ENCODE measurements at regions not wholly inside any gene's neighbourhood (a gene's known extent, or its start where the extent isn't known, plus 50 kb on each side); places are given as distances from the start of the nearest gene placed in this dataset.

DNA sequence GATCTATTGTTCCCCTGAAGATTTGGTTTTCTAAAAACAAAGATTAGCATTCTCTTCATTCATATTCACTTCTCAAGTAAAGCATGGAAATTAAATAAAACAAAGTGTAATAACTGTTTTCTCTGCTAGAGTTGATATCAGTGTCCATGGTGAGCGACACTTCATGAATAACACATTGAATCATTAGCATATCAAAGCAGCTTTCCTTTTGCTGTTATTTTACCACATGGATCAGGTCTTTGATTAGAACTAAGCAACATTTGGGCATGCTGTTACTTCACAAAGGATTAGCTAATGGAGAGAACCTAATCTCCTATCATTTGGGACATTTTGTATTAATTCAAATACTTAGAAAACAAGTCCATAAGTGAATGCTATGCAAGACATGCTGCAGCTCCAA is 368.8 kb upstream of the CDH19 start:
- peaks cover 0 to 19% of the 10 kb centered on the region in 2 donors for H3K4me1 ChIP-seq (ENCODE audit: control insufficient read depth in 2 of 2, insufficient read depth in 1 of 2, low read depth in 1 of 2, low read length in 2 of 2)
- H3K9ac ChIP-seq (ENCODE audit: low read depth, low read length, poor library complexity): no peak overlapping the region
- no peak overlapping the region for H3K14ac ChIP-seq (ENCODE audit: low read length)
- H2AFZ ChIP-seq (ENCODE audit: low read length): peak overlapping the region; percentile 73
- no peak overlapping the region for H3K18ac ChIP-seq (ENCODE audit: low read length)
- H3K9me3 ChIP-seq (replicated peaks in 1 of 2; ENCODE audit: control insufficient read depth in 2 of 2, insufficient read depth in 1 of 2, low read depth in 1 of 2, low read length in 2 of 2): no peaks in the 10 kb centered on the region
- H2BK5ac ChIP-seq (ENCODE audit: low read length): no peak overlapping the region
- no peak overlapping the region for H3K4me2 ChIP-seq (ENCODE audit: insufficient read depth, low read length, poor library complexity, severe bottlenecking)
- H3K79me1 ChIP-seq (ENCODE audit: low read depth, low read length): no peaks in the 10 kb centered on the region
- H3K23ac ChIP-seq (ENCODE audit: low read depth, low read length, poor library complexity): no peak overlapping the region
- H2AK5ac ChIP-seq (ENCODE audit: low read depth, low read length): no peak overlapping the region
- no CpG with 5 or more reads among the region's 1 CpG for WGBS, 2 donors (ENCODE audit: extremely low coverage in 2 of 2, insufficient read length in 2 of 2, insufficient replicate concordance in 1 of 2)
- H3K27me3 ChIP-seq (ENCODE audit: control insufficient read depth in 3 of 3, insufficient read depth in 3 of 3, low read depth in 1 of 3, low read length in 3 of 3): no peaks in the 10 kb centered on the region
- no peak for DNase-seq (ENCODE audit: low spot score)
- no peak overlapping the region for H2BK12ac ChIP-seq (ENCODE audit: low read length)
- H2BK15ac ChIP-seq (ENCODE audit: low read length): no peak overlapping the region
- H3K36me3 ChIP-seq (replicated peaks in 1 of 2; ENCODE audit: control insufficient read depth in 2 of 2, insufficient read depth in 2 of 2, low read length in 2 of 2): no peaks in the 10 kb centered on the region
- H4K91ac ChIP-seq (ENCODE audit: low read depth, low read length, poor library complexity): no peak overlapping the region
- H3K27ac ChIP-seq (replicated peaks; ENCODE audit: low read length): no peak overlapping the region
- H3K4ac ChIP-seq (ENCODE audit: low read length): no peak overlapping the region
- no peak overlapping the region for H3K4me3 ChIP-seq (ENCODE audit: low read length in 2 of 2)
- no peak overlapping the region for H4K8ac ChIP-seq (ENCODE audit: low read depth, low read length)
- H2BK120ac ChIP-seq (ENCODE audit: low read depth, low read length): no peak overlapping the region

DNA sequence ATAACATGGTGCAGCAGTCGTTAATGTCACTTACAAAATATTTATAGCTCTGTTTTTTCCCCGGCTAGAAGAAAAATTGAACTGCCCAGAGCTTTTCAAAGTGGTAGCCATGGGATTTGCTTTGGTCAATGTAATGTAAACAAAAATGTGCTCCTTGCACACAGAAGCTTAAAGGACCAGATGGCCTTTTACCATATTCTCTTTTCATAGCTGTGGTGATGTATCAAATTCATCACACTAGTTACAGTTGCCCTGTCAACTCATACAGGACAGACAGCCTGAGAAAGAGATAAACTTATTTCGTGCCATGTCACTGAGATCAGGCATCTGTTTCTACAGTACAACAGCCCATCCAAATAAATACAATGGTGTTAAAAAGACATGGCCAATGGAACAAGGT is 368.1 kb upstream of the CDH19 start:
- no peaks in the 10 kb centered on the region for H3K27me3 ChIP-seq (ENCODE audit: control insufficient read depth in 3 of 3, insufficient read depth in 3 of 3, low read depth in 1 of 3, low read length in 3 of 3)
- H3K79me1 ChIP-seq (ENCODE audit: low read depth, low read length): no peaks in the 10 kb centered on the region
- H3K4me1 ChIP-seq (ENCODE audit: control insufficient read depth in 2 of 2, insufficient read depth in 1 of 2, low read depth in 1 of 2, low read length in 2 of 2): peaks cover 0 to 19% of the 10 kb centered on the region in 2 donors
- no peak overlapping the region for H3K4ac ChIP-seq (ENCODE audit: low read length)
- H2BK5ac ChIP-seq (ENCODE audit: low read length): no peak overlapping the region
- H2AK5ac ChIP-seq (ENCODE audit: low read depth, low read length): no peak overlapping the region
- H3K4me3 ChIP-seq (ENCODE audit: low read length in 2 of 2): no peak overlapping the region
- no peak overlapping the region for H2BK120ac ChIP-seq (ENCODE audit: low read depth, low read length)
- no peaks in the 10 kb centered on the region for H3K9me3 ChIP-seq (replicated peaks in 1 of 2; ENCODE audit: control insufficient read depth in 2 of 2, insufficient read depth in 1 of 2, low read depth in 1 of 2, low read length in 2 of 2)
- no peak overlapping the region for H3K23ac ChIP-seq (ENCODE audit: low read depth, low read length, poor library complexity)
- H3K27ac ChIP-seq (replicated peaks; ENCODE audit: low read length): no peak overlapping the region
- H3K14ac ChIP-seq (ENCODE audit: low read length): no peak overlapping the region
- H3K18ac ChIP-seq (ENCODE audit: low read length): no peak overlapping the region
- H3K9ac ChIP-seq (ENCODE audit: low read depth, low read length, poor library complexity): no peak overlapping the region
- no CpG with 5 or more reads among the region's 3 CpGs for WGBS, 2 donors (ENCODE audit: extremely low coverage in 2 of 2, insufficient read length in 2 of 2, insufficient replicate concordance in 1 of 2)
- H4K91ac ChIP-seq (ENCODE audit: low read depth, low read length, poor library complexity): no peak overlapping the region
- no peaks in the 10 kb centered on the region for H3K36me3 ChIP-seq (replicated peaks in 1 of 2; ENCODE audit: control insufficient read depth in 2 of 2, insufficient read depth in 2 of 2, low read length in 2 of 2)
- no peak overlapping the region for H2BK12ac ChIP-seq (ENCODE audit: low read length)
- no peak overlapping the region for H2BK15ac ChIP-seq (ENCODE audit: low read length)
- H3K4me2 ChIP-seq (ENCODE audit: insufficient read depth, low read length, poor library complexity, severe bottlenecking): no peak overlapping the region
- H2AFZ ChIP-seq (ENCODE audit: low read length): peak overlapping the region; percentile 73
- no peak overlapping the region for H4K8ac ChIP-seq (ENCODE audit: low read depth, low read length)
- no peak for DNase-seq (ENCODE audit: low spot score)

DNA sequence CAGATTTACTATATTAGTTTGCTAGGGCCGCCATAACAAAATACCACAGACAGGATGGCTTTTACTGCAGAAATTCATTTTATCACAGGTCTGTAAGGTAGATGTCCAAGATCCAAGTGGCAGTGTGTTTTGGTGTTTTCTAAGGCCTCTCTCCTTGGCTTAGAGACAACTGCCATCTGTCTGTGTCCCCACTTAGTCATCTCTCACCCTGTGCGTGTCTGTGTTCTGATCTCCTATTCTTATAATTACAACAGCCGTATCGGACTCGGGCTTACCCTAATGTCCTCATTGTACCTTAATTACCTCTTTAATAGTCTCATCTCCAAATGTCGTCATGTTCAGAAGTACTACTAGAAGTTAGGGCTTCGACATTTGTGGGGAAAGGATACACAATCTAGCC is 362.3 kb upstream of the CDH19 start:
- Histone ChIP-seq H3K36me3 (replicated peaks in 1 of 2; ENCODE audit: control insufficient read depth in 2 of 2, insufficient read depth in 2 of 2, low read length in 2 of 2) (no peaks in the 10 kb centered on the region), H3K4ac (ENCODE audit: low read length) (no peak overlapping the region), H3K79me1 (ENCODE audit: low read depth, low read length) (no peaks in the 10 kb centered on the region), H3K4me2 (ENCODE audit: insufficient read depth, low read length, poor library complexity, severe bottlenecking) (no peak overlapping the region), H3K14ac (ENCODE audit: low read length) (no peak overlapping the region), H4K91ac (ENCODE audit: low read depth, low read length, poor library complexity) (no peak overlapping the region), H3K18ac (ENCODE audit: low read length) (no peak overlapping the region), H3K9ac (ENCODE audit: low read depth, low read length, poor library complexity) (no peak overlapping the region), H3K23ac (ENCODE audit: low read depth, low read length, poor library complexity) (no peak overlapping the region), H3K27ac (replicated peaks; ENCODE audit: low read length) (no peak overlapping the region), H3K4me1 (ENCODE audit: control insufficient read depth in 2 of 2, insufficient read depth in 1 of 2, low read depth in 1 of 2, low read length in 2 of 2) (no peaks in the 10 kb centered on the region), H2BK120ac (ENCODE audit: low read depth, low read length) (no peak overlapping the region), H2BK15ac (ENCODE audit: low read length) (no peak overlapping the region), H3K4me3 (ENCODE audit: low read length in 2 of 2) (no peak overlapping the region), H2AK5ac (ENCODE audit: low read depth, low read length) (no peak overlapping the region), H2AFZ (ENCODE audit: low read length) (no peak overlapping the region), H4K8ac (ENCODE audit: low read depth, low read length) (no peak overlapping the region), H2BK12ac (ENCODE audit: low read length) (no peak overlapping the region), H3K9me3 (replicated peaks in 1 of 2; ENCODE audit: control insufficient read depth in 2 of 2, insufficient read depth in 1 of 2, low read depth in 1 of 2, low read length in 2 of 2) (no peaks in the 10 kb centered on the region), H2BK5ac (ENCODE audit: low read length) (no peak overlapping the region), H3K27me3 (ENCODE audit: control insufficient read depth in 3 of 3, insufficient read depth in 3 of 3, low read depth in 1 of 3, low read length in 3 of 3) (no peaks in the 10 kb centered on the region)
- WGBS, 2 donors (ENCODE audit: extremely low coverage in 2 of 2, insufficient read length in 2 of 2, insufficient replicate concordance in 1 of 2): no CpG with 5 or more reads among the region's 7 CpGs
- no peak for DNase-seq (ENCODE audit: low spot score)

DNA sequence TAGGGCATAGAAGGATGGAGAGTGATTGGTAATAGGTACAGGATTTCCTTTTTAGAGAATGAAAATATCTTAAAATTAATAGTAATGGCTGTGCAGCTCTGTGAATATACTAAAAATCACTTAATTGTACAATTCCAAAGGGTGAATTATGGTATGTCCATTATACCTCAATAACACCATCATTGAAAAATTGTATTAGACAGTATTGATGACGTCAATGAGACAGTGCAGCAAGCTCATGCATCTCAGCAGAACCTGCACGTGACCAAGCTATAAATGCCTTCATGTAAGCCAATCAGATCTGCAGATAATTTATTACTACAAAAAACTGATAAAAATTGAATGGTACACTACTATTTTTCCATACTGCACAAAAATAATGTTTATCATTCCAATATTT is 354.4 kb upstream of the CDH19 start:
- no peak overlapping the region for H3K23ac ChIP-seq (ENCODE audit: low read depth, low read length, poor library complexity)
- no peak overlapping the region for H4K8ac ChIP-seq (ENCODE audit: low read depth, low read length)
- H4K91ac ChIP-seq (ENCODE audit: low read depth, low read length, poor library complexity): no peak overlapping the region
- H2AFZ ChIP-seq (ENCODE audit: low read length): no peak overlapping the region
- H3K27ac ChIP-seq (replicated peaks; ENCODE audit: low read length): no peak overlapping the region
- H3K4me3 ChIP-seq (ENCODE audit: low read length in 2 of 2): no peak overlapping the region
- DNase-seq (ENCODE audit: low spot score): no peak
- H3K36me3 ChIP-seq (replicated peaks in 1 of 2; ENCODE audit: control insufficient read depth in 2 of 2, insufficient read depth in 2 of 2, low read length in 2 of 2): no peaks in the 10 kb centered on the region
- no peak overlapping the region for H2BK5ac ChIP-seq (ENCODE audit: low read length)
- H2BK120ac ChIP-seq (ENCODE audit: low read depth, low read length): no peak overlapping the region
- no peak overlapping the region for H2AK5ac ChIP-seq (ENCODE audit: low read depth, low read length)
- no peak overlapping the region for H3K14ac ChIP-seq (ENCODE audit: low read length)
- H2BK12ac ChIP-seq (ENCODE audit: low read length): no peak overlapping the region
- H3K27me3 ChIP-seq (ENCODE audit: control insufficient read depth in 3 of 3, insufficient read depth in 3 of 3, low read depth in 1 of 3, low read length in 3 of 3): no peaks in the 10 kb centered on the region
- H3K4me2 ChIP-seq (ENCODE audit: insufficient read depth, low read length, poor library complexity, severe bottlenecking): no peak overlapping the region
- no peak overlapping the region for H3K18ac ChIP-seq (ENCODE audit: low read length)
- no peak overlapping the region for H3K4ac ChIP-seq (ENCODE audit: low read length)
- no peak overlapping the region for H3K9ac ChIP-seq (ENCODE audit: low read depth, low read length, poor library complexity)
- no peaks in the 10 kb centered on the region for H3K4me1 ChIP-seq (ENCODE audit: control insufficient read depth in 2 of 2, insufficient read depth in 1 of 2, low read depth in 1 of 2, low read length in 2 of 2)
- WGBS, 2 donors (ENCODE audit: extremely low coverage in 2 of 2, insufficient read length in 2 of 2, insufficient replicate concordance in 1 of 2): no CpG with 5 or more reads among the region's 2 CpGs
- H3K79me1 ChIP-seq (ENCODE audit: low read depth, low read length): no peaks in the 10 kb centered on the region
- no peak overlapping the region for H2BK15ac ChIP-seq (ENCODE audit: low read length)
- no peaks in the 10 kb centered on the region for H3K9me3 ChIP-seq (replicated peaks in 1 of 2; ENCODE audit: control insufficient read depth in 2 of 2, insufficient read depth in 1 of 2, low read depth in 1 of 2, low read length in 2 of 2)
